ENCODE measurements at regions not wholly inside any gene's neighbourhood (a gene's known extent, or its start where the extent isn't known, plus 50 kb on each side); places are given as distances from the start of the nearest gene placed in this dataset.

DNA sequence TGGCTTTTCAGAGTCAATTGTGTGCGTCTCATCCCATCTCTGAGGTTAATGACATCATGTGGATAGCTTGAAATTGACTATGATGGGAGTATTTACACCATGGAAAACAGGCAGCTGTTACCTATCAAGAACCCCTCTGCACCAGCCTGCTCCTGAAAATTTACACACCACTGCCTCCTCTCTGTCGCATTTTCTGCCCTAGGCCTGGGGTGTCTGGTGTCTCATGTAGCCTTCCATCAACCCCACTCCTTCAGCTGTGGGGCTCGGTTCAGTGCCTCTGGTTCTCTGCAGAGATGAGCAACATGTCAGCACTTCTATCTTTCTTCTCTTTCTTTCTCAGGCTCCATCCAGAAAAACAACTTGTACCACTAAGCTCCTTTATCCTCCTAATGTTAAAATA is 600.5 kb downstream of the TYW1 start:
- Histone ChIP-seq H3K36me3 (ENCODE audit: low read depth) (no peaks in the 10 kb centered on the region), H3F3A (ENCODE audit: insufficient read depth) (no peaks in the 10 kb centered on the region), H3K4me2 (ENCODE audit: unreplicated experiment) (no peak overlapping the region), H3K9me2 (ENCODE audit: insufficient read depth) (no peaks in the 10 kb centered on the region), H3K79me2 (ENCODE audit: insufficient read depth) (no peaks in the 10 kb centered on the region), H3K9me3 (ENCODE audit: low read depth) (no peaks in the 10 kb centered on the region), H3K9ac (no peak overlapping the region), H3K4me3 (no peak overlapping the region), H2AFZ (no peak overlapping the region), H3K4me1 (ENCODE audit: insufficient read depth) (no peaks in the 10 kb centered on the region), H3K27me3 (replicated peaks; ENCODE audit: insufficient read depth) (no peaks in the 10 kb centered on the region), H3K27ac (no peak overlapping the region), H4K20me1 (ENCODE audit: insufficient read depth) (no peaks in the 10 kb centered on the region)
- DNase-seq, result no peak
- 19 to 22% methylated on average over 3 of the region's 3 CpGs for WGBS, 2 experiments (ENCODE audit: low coverage in 1 of 2, low lambda C conversion rate in 2 of 2, missing lambda C conversion rate in 2 of 2)
- in situ Hi-C loops (cut with MboI), result no loop called here
- TF ChIP-seq EZH2 (IDR thresholded peaks at IDR 0.05; ENCODE audit: insufficient read depth, poor library complexity, severe bottlenecking) (no peak), EZH2phosphoT487 (IDR thresholded peaks at IDR 0.05; ENCODE audit: insufficient read depth, low read depth) (no peak)

DNA sequence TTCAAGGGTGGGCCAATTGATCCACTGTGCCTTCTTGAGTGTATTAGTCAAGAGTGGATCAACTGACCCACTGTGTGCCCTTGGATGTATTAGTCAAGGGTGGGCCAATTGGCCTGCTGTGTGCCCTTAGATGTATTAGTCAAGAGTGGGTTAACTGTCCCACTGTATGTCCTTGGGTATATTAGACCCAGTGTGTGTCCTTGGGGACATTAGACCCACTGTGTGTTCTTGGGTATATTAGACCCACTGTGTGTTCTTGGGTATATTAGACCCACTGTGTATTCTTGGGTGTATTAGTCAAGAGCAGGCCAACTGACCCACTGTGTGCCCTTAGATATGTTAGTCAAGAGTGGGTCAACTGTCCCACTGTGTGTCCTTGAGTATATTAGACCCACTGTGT is 601.8 kb downstream of the TYW1 start:
- H3K9me3 ChIP-seq (ENCODE audit: low read depth), result no peaks in the 10 kb centered on the region
- H3K9me2 ChIP-seq (ENCODE audit: insufficient read depth), result no peaks in the 10 kb centered on the region
- no peaks in the 10 kb centered on the region for H3K36me3 ChIP-seq (ENCODE audit: low read depth)
- no peak overlapping the region for H3K27ac ChIP-seq
- no peak overlapping the region for H3K4me3 ChIP-seq
- no peaks in the 10 kb centered on the region for H3K27me3 ChIP-seq (replicated peaks; ENCODE audit: insufficient read depth)
- no peaks in the 10 kb centered on the region for H4K20me1 ChIP-seq (ENCODE audit: insufficient read depth)
- H3K4me1 ChIP-seq (ENCODE audit: insufficient read depth), result no peaks in the 10 kb centered on the region
- TF ChIP-seq EZH2 (IDR thresholded peaks at IDR 0.05; ENCODE audit: insufficient read depth, poor library complexity, severe bottlenecking) (no peak), EZH2phosphoT487 (IDR thresholded peaks at IDR 0.05; ENCODE audit: insufficient read depth, low read depth) (no peak)
- no peak overlapping the region for H3K9ac ChIP-seq
- H3F3A ChIP-seq (ENCODE audit: insufficient read depth), result no peaks in the 10 kb centered on the region
- H3K79me2 ChIP-seq (ENCODE audit: insufficient read depth), result no peaks in the 10 kb centered on the region
- in situ Hi-C loops (cut with MboI), result no loop called here
- no peak overlapping the region for H2AFZ ChIP-seq
- no peak for DNase-seq
- no peak overlapping the region for H3K4me2 ChIP-seq (ENCODE audit: unreplicated experiment)

DNA sequence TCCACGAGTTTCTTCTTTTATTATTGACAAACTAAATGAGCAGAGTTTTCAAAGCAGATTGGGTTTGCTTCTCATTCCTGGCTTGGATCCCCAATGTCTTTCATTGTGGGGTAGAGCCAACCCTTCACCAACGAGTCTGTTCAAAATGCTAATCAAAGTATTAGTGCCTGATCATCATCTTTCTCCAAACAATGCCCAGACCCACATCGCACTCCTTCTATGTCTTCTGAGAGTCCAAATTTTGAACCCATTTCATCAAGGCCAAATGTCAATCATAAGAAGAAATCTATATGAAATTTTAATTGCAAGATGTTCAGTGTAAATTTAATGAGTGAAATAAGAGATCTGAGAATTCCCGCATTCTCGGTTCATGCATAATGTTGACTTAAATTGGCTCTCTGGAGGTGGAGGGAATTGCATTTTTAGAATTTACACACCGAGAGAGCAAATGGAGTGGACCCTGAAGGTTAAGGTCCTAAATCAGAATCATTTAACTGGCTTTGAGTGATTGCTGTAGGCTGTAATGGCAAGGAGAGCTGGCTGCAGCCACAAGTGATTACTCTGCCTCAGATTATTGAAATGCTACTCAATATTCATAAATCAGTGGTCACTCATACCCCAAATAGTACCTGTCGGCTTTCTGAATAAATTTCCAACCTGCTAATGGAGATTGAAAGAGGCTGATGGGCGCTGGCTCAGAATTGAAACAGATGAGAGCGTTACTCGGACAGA is 602.9 kb downstream of the TYW1 start:
- Histone ChIP-seq H4K20me1 (ENCODE audit: insufficient read depth) (no peaks in the 10 kb centered on the region), H3K79me2 (ENCODE audit: insufficient read depth) (no peaks in the 10 kb centered on the region), H3F3A (ENCODE audit: insufficient read depth) (no peaks in the 10 kb centered on the region), H3K4me3 (no peak overlapping the region), H3K9me3 (ENCODE audit: low read depth) (no peaks in the 10 kb centered on the region), H3K9me2 (ENCODE audit: insufficient read depth) (no peaks in the 10 kb centered on the region), H3K36me3 (ENCODE audit: low read depth) (no peaks in the 10 kb centered on the region), H3K4me2 (ENCODE audit: unreplicated experiment) (no peak overlapping the region), H3K9ac (no peak overlapping the region), H3K4me1 (ENCODE audit: insufficient read depth) (no peaks in the 10 kb centered on the region), H3K27ac (no peak overlapping the region), H2AFZ (no peak overlapping the region), H3K27me3 (replicated peaks; ENCODE audit: insufficient read depth) (no peaks in the 10 kb centered on the region)
- no peak for DNase-seq
- no peak for TF ChIP-seq EZH2phosphoT487 (IDR thresholded peaks at IDR 0.05; ENCODE audit: insufficient read depth, low read depth)
- no peak for TF ChIP-seq EZH2 (IDR thresholded peaks at IDR 0.05; ENCODE audit: insufficient read depth, poor library complexity, severe bottlenecking)
- 25 to 30% methylated on average over 10 of the region's 10 CpGs for WGBS, 2 experiments (ENCODE audit: low coverage in 1 of 2, low lambda C conversion rate in 2 of 2, missing lambda C conversion rate in 2 of 2)
- in situ Hi-C loops (cut with MboI), result no loop called here

DNA sequence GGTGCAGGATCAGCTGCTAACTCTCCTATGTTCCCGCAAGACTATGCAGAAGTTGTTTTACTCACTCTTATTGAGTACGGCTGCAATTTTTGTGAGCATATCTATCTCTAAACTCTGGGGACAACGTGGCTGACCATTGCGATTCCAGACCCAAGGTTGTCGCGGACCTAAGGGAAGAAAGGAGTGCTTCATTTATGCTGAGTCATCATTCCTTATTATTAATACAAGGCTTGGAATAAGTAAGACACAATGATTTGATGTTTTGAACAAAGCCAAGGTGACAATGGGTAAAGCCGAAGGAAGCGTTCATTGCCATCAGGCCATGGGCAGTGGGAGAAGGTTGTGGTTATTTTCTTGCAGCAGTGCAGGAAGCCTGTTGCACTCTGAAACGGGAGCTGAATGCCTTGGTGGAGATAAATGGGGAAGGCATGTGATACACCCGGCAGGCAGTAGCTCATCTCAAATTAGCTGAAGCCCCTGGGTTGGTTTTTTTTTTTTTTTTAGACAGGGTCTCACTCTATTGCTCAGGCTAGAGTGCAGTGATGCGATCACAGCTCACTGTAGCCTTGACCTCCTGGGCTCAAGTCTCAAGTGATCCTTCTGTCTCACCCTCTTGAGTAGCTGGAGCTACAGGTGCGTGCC is 605.7 kb downstream of the TYW1 start:
- 40 to 46% methylated on average over 12 of the region's 12 CpGs for WGBS, 2 experiments (ENCODE audit: low coverage in 1 of 2, low lambda C conversion rate in 2 of 2, missing lambda C conversion rate in 2 of 2)
- in situ Hi-C loops (cut with MboI), result no loop called here

More for the DNA sequence above, 605.7 kb downstream of the TYW1 start:
- no peaks in the 10 kb centered on the region for H3K9me2 ChIP-seq (ENCODE audit: insufficient read depth)
- no peaks in the 10 kb centered on the region for H3K27me3 ChIP-seq (replicated peaks; ENCODE audit: insufficient read depth)
- no peaks in the 10 kb centered on the region for H3K79me2 ChIP-seq (ENCODE audit: insufficient read depth)
- H3K36me3 ChIP-seq (ENCODE audit: low read depth), result no peaks in the 10 kb centered on the region
- no peaks in the 10 kb centered on the region for H3K9me3 ChIP-seq (ENCODE audit: low read depth)
- H3K9ac ChIP-seq, result no peak overlapping the region
- H3K27ac ChIP-seq, result no peak overlapping the region
- H2AFZ ChIP-seq, result no peak overlapping the region
- H3F3A ChIP-seq (ENCODE audit: insufficient read depth), result no peaks in the 10 kb centered on the region
- DNase-seq, result no peak
- no peak overlapping the region for H3K4me3 ChIP-seq
- no peak for TF ChIP-seq EZH2 (IDR thresholded peaks at IDR 0.05; ENCODE audit: insufficient read depth, poor library complexity, severe bottlenecking)
- TF ChIP-seq EZH2phosphoT487 (IDR thresholded peaks at IDR 0.05; ENCODE audit: insufficient read depth, low read depth), result no peak
- no peaks in the 10 kb centered on the region for H3K4me1 ChIP-seq (ENCODE audit: insufficient read depth)
- no peaks in the 10 kb centered on the region for H4K20me1 ChIP-seq (ENCODE audit: insufficient read depth)
- H3K4me2 ChIP-seq (ENCODE audit: unreplicated experiment), result no peak overlapping the region

Data from GM23248 (cell line).